ENCODE measurements at regions not wholly inside any gene's neighbourhood (a gene's known extent, or its start where the extent isn't known, plus 50 kb on each side); places are given as distances from the start of the nearest gene placed in this dataset.

DNA sequence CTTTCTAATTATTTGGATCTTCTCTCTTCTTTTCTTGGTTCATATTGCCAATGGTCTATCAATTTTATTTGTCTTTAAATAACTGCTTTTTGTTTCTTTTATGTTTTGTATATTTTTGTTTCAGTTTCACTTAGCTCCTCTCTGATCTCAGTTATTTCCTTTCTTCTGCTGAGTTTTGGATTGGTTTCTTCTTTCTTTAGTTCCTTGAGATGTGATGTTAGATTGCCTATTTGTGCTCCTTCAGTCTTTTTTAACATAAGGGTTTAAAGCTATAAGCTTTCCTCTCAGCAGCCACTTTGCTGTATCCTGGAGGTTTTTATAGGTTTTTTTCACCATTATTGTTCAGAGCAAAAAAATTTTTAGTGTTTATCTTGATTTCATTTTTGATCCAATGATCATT lies 351.6 kb downstream of the KDM5D start:
- no peaks in the 10 kb centered on the region for H3K9me3 ChIP-seq (ENCODE audit: control insufficient read depth in 3 of 3, low read length in 3 of 3)
- H3K36me3 ChIP-seq (ENCODE audit: control insufficient read depth in 3 of 3, insufficient read depth in 3 of 3, low read length in 3 of 3), result no peaks in the 10 kb centered on the region
- H3K4me1 ChIP-seq (ENCODE audit: control insufficient read depth in 3 of 3, insufficient read depth in 3 of 3, low read length in 3 of 3), result no peaks in the 10 kb centered on the region
- no peak overlapping the region for H3K27ac ChIP-seq (ENCODE audit: low read depth, low read length)
- no peak overlapping the region for H3K9ac ChIP-seq (ENCODE audit: low read depth in 1 of 3, low read length in 3 of 3)
- H3K4me3 ChIP-seq (ENCODE audit: low read length in 3 of 3), result no peak overlapping the region
- H3K27me3 ChIP-seq (ENCODE audit: control insufficient read depth in 3 of 3, insufficient read depth in 3 of 3, low read length in 3 of 3), result no peaks in the 10 kb centered on the region

DNA sequence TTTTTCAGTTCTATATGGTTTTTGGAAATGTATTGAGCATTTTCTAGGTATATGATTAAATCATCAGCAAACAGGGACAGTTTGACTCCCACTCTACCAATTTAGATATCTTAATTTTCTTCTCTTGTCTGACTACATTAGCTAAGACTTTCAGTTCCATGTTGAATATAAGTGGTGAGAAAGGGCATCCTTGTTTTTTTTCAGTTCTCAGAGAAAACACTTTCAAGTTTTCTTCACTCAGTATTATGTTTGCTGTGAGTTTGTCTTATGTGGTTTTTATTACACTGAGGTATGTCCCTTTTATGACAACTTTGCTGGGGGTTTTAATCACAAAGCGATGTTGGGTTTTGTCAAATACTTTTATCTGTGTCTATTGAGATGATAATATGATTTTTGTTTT lies 352.6 kb downstream of the KDM5D start:
- Histone ChIP-seq H3K27me3 (ENCODE audit: control insufficient read depth in 3 of 3, insufficient read depth in 3 of 3, low read length in 3 of 3) (no peaks in the 10 kb centered on the region), H3K27ac (ENCODE audit: low read depth, low read length) (no peak overlapping the region), H3K9me3 (ENCODE audit: control insufficient read depth in 3 of 3, low read length in 3 of 3) (no peaks in the 10 kb centered on the region), H3K4me3 (ENCODE audit: low read length in 3 of 3) (no peak overlapping the region), H3K36me3 (ENCODE audit: control insufficient read depth in 3 of 3, insufficient read depth in 3 of 3, low read length in 3 of 3) (no peaks in the 10 kb centered on the region), H3K4me1 (ENCODE audit: control insufficient read depth in 3 of 3, insufficient read depth in 3 of 3, low read length in 3 of 3) (no peaks in the 10 kb centered on the region), H3K9ac (ENCODE audit: low read depth in 1 of 3, low read length in 3 of 3) (no peak overlapping the region)

DNA sequence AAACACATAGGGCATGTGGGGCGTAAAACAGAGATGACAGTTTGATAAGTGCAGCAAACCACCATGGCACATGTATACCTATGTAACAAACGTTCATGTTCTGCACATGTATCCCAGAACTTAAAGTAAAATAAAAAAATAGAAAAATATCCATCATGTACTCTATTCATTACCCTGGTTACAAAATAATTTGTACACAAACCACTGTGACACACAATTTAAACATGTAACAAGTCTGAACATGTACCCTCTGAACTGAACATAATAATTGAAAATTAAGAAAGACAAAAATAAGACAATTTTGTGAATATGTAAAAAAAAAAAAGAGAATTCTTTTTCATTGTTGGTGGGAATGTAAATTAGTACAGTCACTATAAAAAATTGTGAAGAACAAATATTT lies 379.2 kb downstream of the KDM5D start:
- Histone ChIP-seq H3K4me3 (ENCODE audit: low read length in 3 of 3) (no peak overlapping the region), H3K27ac (ENCODE audit: low read depth, low read length) (no peak overlapping the region), H3K9ac (ENCODE audit: low read depth in 1 of 3, low read length in 3 of 3) (no peak overlapping the region)

DNA sequence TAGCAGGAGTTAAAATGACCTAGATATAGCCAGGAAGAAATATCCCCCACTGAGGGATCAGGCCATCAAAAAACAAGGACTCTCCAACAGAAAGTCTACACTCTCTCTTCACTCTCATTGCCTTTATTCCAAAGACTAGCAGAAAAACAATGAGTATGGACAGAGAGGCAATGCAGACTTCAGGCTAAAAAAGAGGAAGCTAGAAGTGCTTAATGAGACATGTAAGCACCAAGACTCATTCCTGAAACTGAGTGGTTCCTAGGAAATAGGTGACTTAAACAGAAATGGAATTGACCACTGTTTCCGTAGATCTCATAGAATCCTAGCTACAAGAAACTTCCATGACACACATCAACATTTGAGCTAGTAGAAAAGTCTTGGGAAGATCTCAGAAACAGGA lies 387.3 kb downstream of the KDM5D start:
- H3K4me3 ChIP-seq (ENCODE audit: low read length in 3 of 3), result no peak overlapping the region
- H3K9me3 ChIP-seq (ENCODE audit: control insufficient read depth in 3 of 3, low read length in 3 of 3), result no peaks in the 10 kb centered on the region
- no peaks in the 10 kb centered on the region for H3K4me1 ChIP-seq (ENCODE audit: control insufficient read depth in 3 of 3, insufficient read depth in 3 of 3, low read length in 3 of 3)
- no peaks in the 10 kb centered on the region for H3K27me3 ChIP-seq (ENCODE audit: control insufficient read depth in 3 of 3, insufficient read depth in 3 of 3, low read length in 3 of 3)
- H3K36me3 ChIP-seq (ENCODE audit: control insufficient read depth in 3 of 3, insufficient read depth in 3 of 3, low read length in 3 of 3), result no peaks in the 10 kb centered on the region
- H3K9ac ChIP-seq (ENCODE audit: low read depth in 1 of 3, low read length in 3 of 3), result no peak overlapping the region
- no peak overlapping the region for H3K27ac ChIP-seq (ENCODE audit: low read depth, low read length)

More for the DNA sequence above, 379.2 kb downstream of the KDM5D start:
- H3K36me3 ChIP-seq (ENCODE audit: control insufficient read depth in 3 of 3, insufficient read depth in 3 of 3, low read length in 3 of 3), result no peaks in the 10 kb centered on the region
- no peaks in the 10 kb centered on the region for H3K9me3 ChIP-seq (ENCODE audit: control insufficient read depth in 3 of 3, low read length in 3 of 3)
- H3K4me1 ChIP-seq (ENCODE audit: control insufficient read depth in 3 of 3, insufficient read depth in 3 of 3, low read length in 3 of 3), result no peaks in the 10 kb centered on the region
- no peaks in the 10 kb centered on the region for H3K27me3 ChIP-seq (ENCODE audit: control insufficient read depth in 3 of 3, insufficient read depth in 3 of 3, low read length in 3 of 3)

DNA sequence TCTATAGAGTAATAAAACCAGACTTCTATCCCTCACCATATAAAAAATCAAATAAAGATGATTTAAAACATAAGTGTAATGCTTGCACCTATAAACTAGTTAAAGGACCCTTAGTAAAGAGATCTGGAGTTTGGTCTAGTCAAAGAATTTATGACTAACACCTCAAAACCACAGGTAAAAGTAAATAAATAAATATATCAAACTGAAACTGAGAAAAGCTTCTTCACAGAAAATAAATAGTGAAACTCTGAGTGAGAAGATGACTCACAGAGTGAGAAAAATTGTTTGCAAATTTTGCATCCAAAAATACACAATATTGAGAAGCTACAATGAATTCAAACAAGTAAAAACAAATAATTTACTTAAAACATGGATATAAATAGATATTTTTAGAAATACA lies 387.8 kb downstream of the KDM5D start:
- no peak overlapping the region for H3K27ac ChIP-seq (ENCODE audit: low read depth, low read length)
- H3K9ac ChIP-seq (ENCODE audit: low read depth in 1 of 3, low read length in 3 of 3), result no peak overlapping the region
- H3K9me3 ChIP-seq (ENCODE audit: control insufficient read depth in 3 of 3, low read length in 3 of 3), result no peaks in the 10 kb centered on the region
- no peak overlapping the region for H3K4me3 ChIP-seq (ENCODE audit: low read length in 3 of 3)
- H3K27me3 ChIP-seq (ENCODE audit: control insufficient read depth in 3 of 3, insufficient read depth in 3 of 3, low read length in 3 of 3), result no peaks in the 10 kb centered on the region
- no peaks in the 10 kb centered on the region for H3K36me3 ChIP-seq (ENCODE audit: control insufficient read depth in 3 of 3, insufficient read depth in 3 of 3, low read length in 3 of 3)
- no peaks in the 10 kb centered on the region for H3K4me1 ChIP-seq (ENCODE audit: control insufficient read depth in 3 of 3, insufficient read depth in 3 of 3, low read length in 3 of 3)

DNA sequence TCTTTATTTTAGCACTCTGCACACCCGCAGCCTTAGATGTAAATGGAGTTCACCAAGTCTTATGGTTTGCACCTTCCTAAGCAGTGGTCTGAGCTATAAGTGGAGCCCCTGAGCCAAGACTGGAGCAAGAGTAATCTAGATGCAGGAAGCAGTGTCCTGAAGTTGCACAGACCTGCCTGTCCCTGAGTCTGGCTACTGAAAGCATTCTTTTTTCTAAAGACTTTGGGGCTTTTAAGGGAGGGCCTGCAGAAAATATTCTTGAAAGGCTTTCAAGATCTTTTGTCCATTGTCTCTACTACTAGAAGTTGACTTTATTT lies 389.7 kb downstream of the KDM5D start:
- no peak overlapping the region for H3K4me3 ChIP-seq (ENCODE audit: low read length in 3 of 3)
- H3K9ac ChIP-seq (ENCODE audit: low read depth in 1 of 3, low read length in 3 of 3), result no peak overlapping the region
- no peaks in the 10 kb centered on the region for H3K36me3 ChIP-seq (ENCODE audit: control insufficient read depth in 3 of 3, insufficient read depth in 3 of 3, low read length in 3 of 3)
- no peaks in the 10 kb centered on the region for H3K4me1 ChIP-seq (ENCODE audit: control insufficient read depth in 3 of 3, insufficient read depth in 3 of 3, low read length in 3 of 3)
- H3K27ac ChIP-seq (ENCODE audit: low read depth, low read length), result no peak overlapping the region
- no peaks in the 10 kb centered on the region for H3K27me3 ChIP-seq (ENCODE audit: control insufficient read depth in 3 of 3, insufficient read depth in 3 of 3, low read length in 3 of 3)
- H3K9me3 ChIP-seq (ENCODE audit: control insufficient read depth in 3 of 3, low read length in 3 of 3), result no peaks in the 10 kb centered on the region

DNA sequence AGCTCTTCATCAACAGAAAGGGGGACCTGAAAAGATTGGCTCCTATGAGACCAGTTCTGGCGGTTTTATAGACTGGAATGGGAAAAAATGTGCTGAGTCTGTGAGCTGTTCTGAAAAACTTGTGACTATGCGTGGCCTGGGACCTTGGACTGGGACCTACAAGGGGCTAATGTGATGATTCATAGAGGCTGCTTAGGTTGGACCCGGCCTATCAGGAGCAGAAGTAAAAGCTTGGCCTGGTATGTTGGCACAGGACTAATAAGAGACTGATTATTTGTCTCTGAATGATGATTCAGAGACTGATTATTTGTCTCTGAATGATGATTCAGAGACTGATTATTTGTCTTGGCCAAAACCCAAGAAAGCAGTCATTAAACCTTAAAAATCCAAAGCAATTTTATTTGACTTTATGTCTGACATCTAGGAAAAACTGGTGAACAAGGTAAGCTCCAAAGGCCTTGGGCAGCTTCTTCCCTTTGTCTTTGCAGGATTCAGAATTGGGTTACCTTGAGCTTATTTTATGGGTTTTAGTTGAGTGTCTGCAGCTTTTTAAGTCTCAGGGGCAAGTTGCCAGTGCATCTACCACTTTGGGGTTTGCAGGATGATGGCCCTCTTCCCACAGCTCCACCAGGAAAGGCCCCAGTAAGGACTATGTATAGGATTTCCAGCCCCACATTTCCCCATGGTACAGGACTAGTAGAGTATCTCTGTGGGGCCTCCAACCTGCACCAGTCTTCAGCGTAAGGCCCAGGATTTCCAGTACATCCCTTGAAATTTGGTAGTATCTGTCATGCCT lies 390.3 kb downstream of the KDM5D start:
- H3K27me3 ChIP-seq (ENCODE audit: control insufficient read depth in 3 of 3, insufficient read depth in 3 of 3, low read length in 3 of 3), result no peaks in the 10 kb centered on the region
- H3K9ac ChIP-seq (ENCODE audit: low read depth in 1 of 3, low read length in 3 of 3), result no peak overlapping the region
- no peaks in the 10 kb centered on the region for H3K4me1 ChIP-seq (ENCODE audit: control insufficient read depth in 3 of 3, insufficient read depth in 3 of 3, low read length in 3 of 3)
- no peak overlapping the region for H3K4me3 ChIP-seq (ENCODE audit: low read length in 3 of 3)
- H3K27ac ChIP-seq (ENCODE audit: low read depth, low read length), result no peak overlapping the region
- no peaks in the 10 kb centered on the region for H3K9me3 ChIP-seq (ENCODE audit: control insufficient read depth in 3 of 3, low read length in 3 of 3)
- no peaks in the 10 kb centered on the region for H3K36me3 ChIP-seq (ENCODE audit: control insufficient read depth in 3 of 3, insufficient read depth in 3 of 3, low read length in 3 of 3)

DNA sequence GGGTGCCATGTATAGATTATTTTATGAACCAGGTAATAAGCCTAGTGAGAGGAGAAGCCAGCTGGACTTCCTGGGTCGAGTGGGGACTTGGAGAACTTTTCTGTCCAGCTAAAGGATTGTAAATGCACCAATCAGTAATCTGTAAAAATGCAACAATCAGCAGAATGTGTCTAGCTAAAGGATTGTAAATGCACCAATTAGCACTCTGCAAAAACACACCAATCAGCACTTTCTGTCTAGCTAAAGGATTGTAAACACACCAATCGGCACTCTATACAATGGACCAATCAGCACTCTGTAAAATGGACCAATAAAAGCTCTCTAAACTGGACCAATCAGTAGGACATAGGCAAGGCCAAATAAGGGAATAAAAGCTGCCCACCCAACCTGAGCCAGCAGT lies 392.9 kb downstream of the KDM5D start:
- H3K4me1 ChIP-seq (ENCODE audit: control insufficient read depth in 3 of 3, insufficient read depth in 3 of 3, low read length in 3 of 3), result no peaks in the 10 kb centered on the region
- no peaks in the 10 kb centered on the region for H3K9me3 ChIP-seq (ENCODE audit: control insufficient read depth in 3 of 3, low read length in 3 of 3)
- no peak overlapping the region for H3K9ac ChIP-seq (ENCODE audit: low read depth in 1 of 3, low read length in 3 of 3)
- H3K4me3 ChIP-seq (ENCODE audit: low read length in 3 of 3), result no peak overlapping the region
- no peaks in the 10 kb centered on the region for H3K27me3 ChIP-seq (ENCODE audit: control insufficient read depth in 3 of 3, insufficient read depth in 3 of 3, low read length in 3 of 3)
- H3K27ac ChIP-seq (ENCODE audit: low read depth, low read length), result no peak overlapping the region
- no peaks in the 10 kb centered on the region for H3K36me3 ChIP-seq (ENCODE audit: control insufficient read depth in 3 of 3, insufficient read depth in 3 of 3, low read length in 3 of 3)

DNA sequence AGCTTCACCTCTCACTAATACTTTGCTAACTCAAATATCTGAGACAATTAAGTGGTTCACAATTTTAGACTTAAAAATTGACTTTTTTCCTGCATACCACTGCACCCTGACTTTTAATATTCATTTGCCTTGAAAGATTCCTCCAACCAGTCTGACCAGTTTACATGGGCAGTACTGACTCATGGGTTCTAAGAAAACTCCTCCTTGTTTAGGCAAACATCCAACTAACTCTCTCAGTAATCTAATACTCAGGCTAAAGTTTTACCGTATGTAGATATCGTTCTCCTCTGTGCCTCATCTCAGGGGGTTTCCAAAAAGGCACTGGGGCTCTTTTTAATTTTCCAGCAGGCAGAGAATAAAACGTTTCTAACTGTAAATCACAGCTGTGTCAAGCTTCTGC lies 422.8 kb downstream of the KDM5D start:
- Histone ChIP-seq H3K9me3 (ENCODE audit: control insufficient read depth in 3 of 3, low read length in 3 of 3) (peaks cover 0 to 3% (median 0%) of the 10 kb centered on the region in 3 donors), H3K36me3 (ENCODE audit: control insufficient read depth in 3 of 3, insufficient read depth in 3 of 3, low read length in 3 of 3) (no peaks in the 10 kb centered on the region), H3K27me3 (ENCODE audit: control insufficient read depth in 3 of 3, insufficient read depth in 3 of 3, low read length in 3 of 3) (no peaks in the 10 kb centered on the region), H3K9ac (ENCODE audit: low read depth in 1 of 3, low read length in 3 of 3) (no peak overlapping the region), H3K4me3 (ENCODE audit: low read length in 3 of 3) (no peak overlapping the region), H3K27ac (ENCODE audit: low read depth, low read length) (no peak overlapping the region), H3K4me1 (ENCODE audit: control insufficient read depth in 3 of 3, insufficient read depth in 3 of 3, low read length in 3 of 3) (no peaks in the 10 kb centered on the region)

DNA sequence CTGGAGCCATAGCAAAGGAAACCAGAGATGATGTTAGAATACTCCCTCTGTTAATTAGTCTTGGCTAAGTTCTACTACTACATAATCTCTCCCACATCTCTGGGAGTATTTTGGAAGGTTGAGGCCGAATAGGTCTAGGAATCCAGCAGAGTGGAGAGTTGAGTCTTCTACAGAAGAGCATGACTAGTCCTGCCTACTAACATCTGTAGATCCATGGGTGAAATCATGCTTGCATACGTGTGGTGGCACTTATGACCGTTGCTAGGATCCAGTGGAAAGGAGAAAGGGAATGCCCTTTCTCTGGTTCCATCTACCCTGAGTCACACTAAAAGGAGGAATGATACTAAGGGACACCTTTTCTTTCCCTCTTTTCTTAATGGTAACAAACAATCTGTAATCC lies 425.4 kb downstream of the KDM5D start:
- Histone ChIP-seq H3K4me3 (ENCODE audit: low read length in 3 of 3) (no peak overlapping the region), H3K9ac (ENCODE audit: low read depth in 1 of 3, low read length in 3 of 3) (no peak overlapping the region), H3K4me1 (ENCODE audit: control insufficient read depth in 3 of 3, insufficient read depth in 3 of 3, low read length in 3 of 3) (no peaks in the 10 kb centered on the region), H3K27ac (ENCODE audit: low read depth, low read length) (no peak overlapping the region), H3K27me3 (ENCODE audit: control insufficient read depth in 3 of 3, insufficient read depth in 3 of 3, low read length in 3 of 3) (no peaks in the 10 kb centered on the region), H3K36me3 (ENCODE audit: control insufficient read depth in 3 of 3, insufficient read depth in 3 of 3, low read length in 3 of 3) (no peaks in the 10 kb centered on the region), H3K9me3 (ENCODE audit: control insufficient read depth in 3 of 3, low read length in 3 of 3) (peaks cover 0 to 3% (median 0%) of the 10 kb centered on the region in 3 donors)
